Breast epithelium (tissue), 4 donors: ENCODE measurements at regions not wholly inside any gene's neighbourhood (a gene's known extent, or its start where the extent isn't known, plus 50 kb on each side); places are given as distances from the start of the nearest gene placed in this dataset.
"Not testable (repeated sequence)": the region's sequence is repeated elsewhere in the genome, so short reads cannot be mapped to it uniquely, and the experiment has no call there.

Source experiments
- DNase-seq, 2 donors: peaks; one replicate each; pipeline ENCODE4 v3.0.0-alpha.2; 2019; ENCODE audit warnings: low spot score in 2 of 2
- H3K27ac ChIP-seq, 2 donors: fragments of 200-600 bp; sonication (generic) in 1 of 2; one replicate each; pipeline ENCODE4 v1.5.1; 2016 to 2019; ENCODE audit warnings: mild to moderate bottlenecking in 1 of 2
- H3K27me3 ChIP-seq, 2 donors: fragments of 200-600 bp; sonication (generic) in 1 of 2; one replicate each; pipeline versions ENCODE4 v1.5.1 to v1.6.0; 2017 to 2019; ENCODE audit warnings: control low read depth in 1 of 2, mild to moderate bottlenecking in 1 of 2
- H3K36me3 ChIP-seq: fragments of 200-600 bp; one replicate; pipeline ENCODE4 v1.5.1; 2019
- H3K4me1 ChIP-seq, 2 donors: fragments of 200-600 bp; sonication (generic); one replicate each; pipeline ENCODE4 v1.5.1; 2016 to 2019; ENCODE audit warnings: control low read depth in 1 of 2
- H3K4me3 ChIP-seq, 3 donors: fragments of 200-600 bp; sonication (generic); 1 replicate in 2 of 3; 2 replicates in 1 of 3; pipeline ENCODE4 v1.5.1; 2016 to 2019; ENCODE audit warnings: mild to moderate bottlenecking in 3 of 3, moderate library complexity in 2 of 3
- H3K9me3 ChIP-seq, 2 donors: fragments of 200-600 bp; sonication (generic) in 1 of 2; one replicate each; pipeline ENCODE4 v1.5.1; 2016 to 2019; ENCODE audit warnings: control low read depth in 1 of 2
- CTCF ChIP-seq, 3 donors: fragments of 450-650 bp; IDR thresholded peaks; one replicate each; pipeline ENCODE4 v1.5.1; 2016 to 2017; ENCODE audit warnings: antibody characterized with exemption in 3 of 3, mild to moderate bottlenecking in 3 of 3, moderate library complexity in 3 of 3
- POLR2A ChIP-seq: fragments of 450-650 bp; IDR thresholded peaks from one replicate; pipeline ENCODE4 v1.6.1; 2016; ENCODE audit warnings: antibody characterized with exemption, mild to moderate bottlenecking, moderate library complexity
- POLR2AphosphoS5 ChIP-seq, 3 donors: sonication (generic); formaldehyde crosslinking; IDR thresholded peaks; one replicate each; pipeline ENCODE4 v1.6.1; 2017; ENCODE audit warnings: antibody characterized with exemption in 3 of 3
- intact Hi-C: fragments of 100-400 bp; cut with DNase I; formaldehyde crosslinking; loops from one replicate; pipeline ENCODE4 v1.15.1; 2023; ENCODE audit warnings: low total_unique reads

DNA sequence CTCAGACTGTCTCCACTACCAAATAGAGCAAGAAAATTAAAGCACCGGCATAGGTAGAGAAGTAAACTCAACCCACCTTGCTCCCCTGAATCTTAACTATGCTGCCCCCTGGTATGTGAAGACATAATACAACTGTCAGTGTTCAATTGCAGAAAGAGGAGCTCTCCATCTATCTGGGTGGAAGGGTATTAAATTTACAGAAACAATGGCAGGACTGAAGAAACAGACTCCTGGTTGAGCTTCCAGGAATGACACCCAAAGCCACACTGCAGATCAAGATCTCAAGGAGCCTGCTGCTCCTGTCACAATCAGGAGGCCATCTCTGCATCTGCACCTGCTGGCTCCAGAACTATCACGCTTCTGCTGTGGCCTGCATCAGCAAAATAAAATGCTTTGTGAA lies 132.1 kb upstream of the BMAL1 start:
- H3K4me3 ChIP-seq = no peak overlapping the region
- H3K27me3 ChIP-seq = no peaks in the 10 kb centered on the region
- intact Hi-C loops = no loop called here
- H3K4me1 ChIP-seq = peaks cover 0 to 5% of the 10 kb centered on the region in 2 donors
- H3K9me3 ChIP-seq = no peaks in the 10 kb centered on the region
- no peaks in the 10 kb centered on the region for H3K36me3 ChIP-seq
- no peak for TF ChIP-seq POLR2A
- H3K27ac ChIP-seq = no peak overlapping the region
- DNase-seq = no peak

- H3K9me3 ChIP-seq = no peaks in the 10 kb centered on the region
- intact Hi-C loops = no loop called here
- no peaks in the 10 kb centered on the region for H3K27me3 ChIP-seq
- TF ChIP-seq POLR2A (no peak), CTCF (IDR thresholded peaks at IDR 0.05) (no peak), POLR2AphosphoS5 (IDR thresholded peaks at IDR 0.05) (peak in 1 of 3 donors; percentile 32)
- H3K4me3 ChIP-seq = no peak overlapping the region
- H3K36me3 ChIP-seq = no peaks in the 10 kb centered on the region
- H3K27ac ChIP-seq = peak overlapping the region; percentile 61 to 82
- peak in 1 of 2 donors; percentile 82 for DNase-seq
- H3K4me1 ChIP-seq = peaks cover 0 to 5% of the 10 kb centered on the region in 2 donors
Measured at GRCh38 chr11:13149991-13150390, 127.6 kb upstream of the BMAL1 start.

DNA sequence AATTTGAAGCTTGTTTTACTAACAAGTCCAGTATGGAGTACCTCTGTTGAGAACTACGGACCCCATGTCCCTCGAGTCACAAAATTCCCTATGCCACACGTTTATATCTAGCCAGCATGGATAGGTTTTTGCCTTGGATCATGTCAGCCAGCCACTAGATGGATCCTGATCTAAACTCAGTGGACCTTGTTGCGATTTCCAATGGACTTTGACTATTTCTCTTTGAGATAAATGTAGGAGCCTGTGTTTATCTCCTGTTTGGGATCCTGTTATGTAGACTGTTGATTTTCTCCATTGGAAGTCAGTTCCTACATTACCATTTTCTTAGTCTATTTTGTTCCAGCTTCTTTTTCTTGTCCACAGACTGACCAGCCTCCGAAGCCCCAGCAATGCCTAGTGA lies 127.1 kb upstream of the BMAL1 start:
- no peaks in the 10 kb centered on the region for H3K9me3 ChIP-seq
- no peak overlapping the region for H3K4me3 ChIP-seq
- peak overlapping the region; percentile 49 to 82 for H3K27ac ChIP-seq
- H3K4me1 ChIP-seq = peaks cover 0 to 5% of the 10 kb centered on the region in 2 donors
- H3K36me3 ChIP-seq = no peaks in the 10 kb centered on the region
- DNase-seq = no peak
- H3K27me3 ChIP-seq = no peaks in the 10 kb centered on the region
- TF ChIP-seq CTCF (IDR thresholded peaks at IDR 0.05) = no peak
- no peak for TF ChIP-seq POLR2A
- no peak for TF ChIP-seq POLR2AphosphoS5 (IDR thresholded peaks at IDR 0.05)
- intact Hi-C loops = no loop called here

DNA sequence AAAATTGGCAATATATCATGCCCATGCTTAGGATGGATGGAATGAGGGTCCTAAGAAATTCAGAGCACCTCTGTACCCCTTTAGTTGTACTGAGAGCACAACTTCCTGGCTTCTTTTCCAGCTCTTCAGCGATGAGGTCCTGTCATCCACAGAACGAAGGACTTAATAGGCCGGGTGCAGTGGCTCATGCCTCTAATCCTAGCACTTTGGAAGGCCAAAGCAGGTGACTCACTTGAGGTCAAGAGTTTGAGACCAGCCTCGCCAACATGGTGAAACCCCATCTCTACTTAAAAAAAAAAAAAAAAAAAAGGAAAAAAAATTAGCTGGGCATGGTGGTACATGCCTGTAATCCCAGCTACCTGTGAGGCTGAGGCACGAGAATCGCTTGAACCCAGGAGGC lies 125.3 kb upstream of the BMAL1 start:
- Histone ChIP-seq H3K36me3 (no peaks in the 10 kb centered on the region), H3K27me3 (no peaks in the 10 kb centered on the region), H3K9me3 (no peaks in the 10 kb centered on the region), H3K27ac (no peak overlapping the region), H3K4me1 (peaks cover 0 to 5% of the 10 kb centered on the region in 2 donors), H3K4me3 (no peak overlapping the region)
- no peak for TF ChIP-seq POLR2A
- TF ChIP-seq CTCF (IDR thresholded peaks at IDR 0.05) = no peak
- TF ChIP-seq POLR2AphosphoS5 (IDR thresholded peaks at IDR 0.05) = no peak
- no peak for DNase-seq
- intact Hi-C loops = no loop called here

DNA sequence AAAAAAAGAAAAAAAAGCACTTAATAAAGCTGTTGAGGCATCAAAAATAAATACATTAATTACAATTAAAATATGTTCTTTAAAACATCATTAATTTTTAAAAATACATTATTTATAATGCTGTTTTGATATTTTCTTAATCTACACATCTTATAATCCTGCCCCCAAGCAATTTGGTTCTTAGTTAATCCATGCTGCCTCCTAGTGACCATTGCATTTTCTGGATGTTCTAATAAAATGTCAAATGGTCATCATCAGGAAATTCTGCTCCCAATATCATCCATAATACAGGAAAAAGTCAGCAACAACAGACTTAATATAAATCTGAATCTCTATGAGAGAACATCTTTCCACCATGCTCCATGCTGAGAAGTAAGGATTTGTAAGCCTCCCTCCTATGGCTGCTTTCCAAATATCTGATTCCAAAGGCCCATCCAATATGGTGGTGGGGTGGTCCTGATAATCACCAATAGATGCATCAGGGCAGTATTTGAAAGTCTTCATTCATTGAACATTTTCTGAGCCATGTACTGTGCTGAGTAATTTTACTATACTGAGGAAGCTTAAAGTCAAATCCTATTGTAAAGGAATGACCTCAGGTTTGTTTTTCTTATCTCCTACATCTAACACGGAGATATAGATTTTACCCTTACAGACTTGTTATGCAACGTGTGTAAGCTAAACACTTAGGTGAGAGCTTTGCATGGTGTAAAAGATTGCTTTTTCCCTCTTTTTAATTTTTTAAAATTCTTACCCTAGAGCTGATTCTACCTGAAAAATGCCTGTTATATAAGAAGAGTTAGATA lies 124.7 kb upstream of the BMAL1 start:
- no peaks in the 10 kb centered on the region for H3K27me3 ChIP-seq
- H3K4me3 ChIP-seq = no peak overlapping the region
- H3K27ac ChIP-seq = no peak overlapping the region
- no peak for DNase-seq
- H3K36me3 ChIP-seq = no peaks in the 10 kb centered on the region
- intact Hi-C loops = no loop called here
- H3K4me1 ChIP-seq = peaks cover 0 to 5% of the 10 kb centered on the region in 2 donors
- H3K9me3 ChIP-seq = no peaks in the 10 kb centered on the region
- TF ChIP-seq POLR2AphosphoS5 (IDR thresholded peaks at IDR 0.05) (no peak), CTCF (IDR thresholded peaks at IDR 0.05) (peak in 2 of 3 donors; percentile 23 to 29), POLR2A (no peak)

DNA sequence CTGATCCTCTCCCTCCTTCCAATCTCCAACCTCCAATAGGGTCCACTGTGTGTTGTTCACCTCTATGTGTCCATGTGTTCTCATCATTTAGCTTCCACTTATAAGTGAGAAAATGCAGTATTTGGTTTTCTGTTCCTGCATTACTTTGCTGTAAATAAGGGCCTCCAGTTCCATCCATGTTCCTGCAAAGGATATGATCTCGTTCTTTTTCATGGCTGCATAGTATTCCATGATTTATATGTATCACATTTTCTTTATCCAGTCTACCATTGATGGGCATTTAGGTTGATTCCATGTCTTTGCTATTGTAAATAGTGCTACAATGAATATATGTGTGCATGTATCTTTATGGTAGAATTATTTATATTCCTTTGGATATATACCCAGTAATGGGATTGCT lies 123.2 kb upstream of the BMAL1 start:
- DNase-seq, H3K36me3 ChIP-seq, H3K27me3 ChIP-seq, H3K4me1 ChIP-seq, intact Hi-C loops, H3K27ac ChIP-seq, H3K4me3 ChIP-seq, H3K9me3 ChIP-seq: not testable (repeated sequence)
